DND-41 (cell line): ENCODE measurements at regions not wholly inside any gene's neighbourhood (a gene's known extent, or its start where the extent isn't known, plus 50 kb on each side); places are given as distances from the start of the nearest gene placed in this dataset.

Experiments used
- EZH2 ChIP-seq: IDR thresholded peaks from 3 replicates; pipeline ENCODE4 v1.6.1; 2012; ENCODE audit warnings: borderline replicate concordance, low read depth, mild to moderate bottlenecking, moderate library complexity, low read length, inconsistent platforms; ENCODE audit not compliant: severe bottlenecking
- TF ChIP-seq, protein P1 (sequence below): IDR thresholded peaks from 2 replicates; pipeline ENCODE4 v1.5.1; 2012; ENCODE audit warnings: borderline replicate concordance, low read length, moderate library complexity, mild to moderate bottlenecking; ENCODE audit not compliant: poor library complexity, severe bottlenecking; ENCODE audit errors: extremely low read depth

GRCh38 chr19:28324275-28325060 lies 888.5 kb downstream of the UQCRFS1 start:
- TF ChIP-seq, protein P1, sequence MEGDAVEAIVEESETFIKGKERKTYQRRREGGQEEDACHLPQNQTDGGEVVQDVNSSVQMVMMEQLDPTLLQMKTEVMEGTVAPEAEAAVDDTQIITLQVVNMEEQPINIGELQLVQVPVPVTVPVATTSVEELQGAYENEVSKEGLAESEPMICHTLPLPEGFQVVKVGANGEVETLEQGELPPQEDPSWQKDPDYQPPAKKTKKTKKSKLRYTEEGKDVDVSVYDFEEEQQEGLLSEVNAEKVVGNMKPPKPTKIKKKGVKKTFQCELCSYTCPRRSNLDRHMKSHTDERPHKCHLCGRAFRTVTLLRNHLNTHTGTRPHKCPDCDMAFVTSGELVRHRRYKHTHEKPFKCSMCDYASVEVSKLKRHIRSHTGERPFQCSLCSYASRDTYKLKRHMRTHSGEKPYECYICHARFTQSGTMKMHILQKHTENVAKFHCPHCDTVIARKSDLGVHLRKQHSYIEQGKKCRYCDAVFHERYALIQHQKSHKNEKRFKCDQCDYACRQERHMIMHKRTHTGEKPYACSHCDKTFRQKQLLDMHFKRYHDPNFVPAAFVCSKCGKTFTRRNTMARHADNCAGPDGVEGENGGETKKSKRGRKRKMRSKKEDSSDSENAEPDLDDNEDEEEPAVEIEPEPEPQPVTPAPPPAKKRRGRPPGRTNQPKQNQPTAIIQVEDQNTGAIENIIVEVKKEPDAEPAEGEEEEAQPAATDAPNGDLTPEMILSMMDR = no peak
- TF ChIP-seq EZH2 = no peak
